HepG2 (cell line): ENCODE measurements at regions not wholly inside any gene's neighbourhood (a gene's known extent, or its start where the extent isn't known, plus 50 kb on each side); places are given as distances from the start of the nearest gene placed in this dataset.

Experiments used
- HIVEP1 ChIP-seq: sonication (generic); formaldehyde crosslinking; IDR thresholded peaks from 2 replicates; pipeline ENCODE4 v1.4.0; 2020; ENCODE audit warnings: mild to moderate bottlenecking, missing genetic modification reagents
- KIAA2018 ChIP-seq: sonication (generic); formaldehyde crosslinking; IDR thresholded peaks from 2 replicates; pipeline ENCODE4 v1.5.0; 2020; ENCODE audit warnings: mild to moderate bottlenecking, missing genetic modification reagents, borderline replicate concordance
- RFX5 ChIP-seq: IDR thresholded peaks from 2 replicates; pipeline ENCODE4 v1.6.1; 2011; ENCODE audit warnings: low read depth, low read length, improper control_type of control experiment
- ZMYM4 ChIP-seq: sonication (generic); formaldehyde crosslinking; IDR thresholded peaks from 2 replicates; pipeline ENCODE4 v1.8.1; 2023; ENCODE audit warnings: mild to moderate bottlenecking, missing genetic modification reagents
- TF ChIP-seq, protein P1 (sequence below): sonication (generic); formaldehyde crosslinking; IDR thresholded peaks from 2 replicates; pipeline ENCODE4 v1.8.0; 2022; ENCODE audit warnings: missing genetic modification reagents, low read depth, mild to moderate bottlenecking, borderline replicate concordance

DNA sequence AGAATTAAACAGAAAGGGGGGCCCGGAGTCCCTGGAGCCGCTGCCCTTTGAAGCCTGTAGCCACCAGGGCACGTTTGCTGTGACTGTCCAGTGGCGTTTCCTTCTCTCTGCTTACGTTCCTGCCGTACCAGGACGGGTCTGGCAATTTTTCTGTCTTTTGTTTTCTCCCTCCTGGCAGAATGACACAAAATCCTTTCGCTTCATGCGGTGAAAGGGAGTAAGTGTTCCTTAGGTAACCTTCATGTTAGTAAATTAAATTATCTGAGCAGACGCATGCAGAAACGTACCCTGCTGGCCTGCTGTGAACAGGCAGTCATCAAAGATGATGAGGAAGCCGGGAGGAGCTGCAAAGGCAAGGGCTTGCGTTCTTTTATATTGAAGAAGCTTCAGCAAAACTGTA, 299.3 kb upstream of the ARGLU1 start (continued):
- TF ChIP-seq KIAA2018 (CRISPR knock-in tag) (no peak), RFX5 (no peak), HIVEP1 (CRISPR knock-in tag) (no peak), ZMYM4 (CRISPR knock-in tag) (no peak)
- TF ChIP-seq, protein P1, sequence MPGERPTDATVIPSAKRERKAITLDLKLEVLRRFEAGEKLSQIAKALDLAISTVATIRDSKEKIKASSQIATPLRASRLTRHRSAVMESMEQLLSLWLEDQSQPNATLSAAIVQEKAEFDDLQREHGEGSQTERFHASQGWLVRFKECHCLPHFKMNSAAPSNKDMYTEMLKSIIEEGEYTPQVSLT (CRISPR knock-in tag) = no peak
